HepG2 (cell line): ENCODE measurements at regions not wholly inside any gene's neighbourhood (a gene's known extent, or its start where the extent isn't known, plus 50 kb on each side); places are given as distances from the start of the nearest gene placed in this dataset.

Experiments used
- ARNT ChIP-seq: fragments of 450-650 bp; IDR thresholded peaks from 2 replicates; pipeline ENCODE4 v1.6.1; 2017
- ELF1 ChIP-seq: sonication (generic); formaldehyde crosslinking; IDR thresholded peaks from 2 replicates; pipeline ENCODE4 v1.4.0; 2020; ENCODE audit warnings: missing genetic modification reagents
- MEIS2 ChIP-seq: sonication (generic); formaldehyde crosslinking; IDR thresholded peaks from 2 replicates; pipeline ENCODE4 v1.9.0; 2021; ENCODE audit warnings: mild to moderate bottlenecking, missing genetic modification reagents
- MTERF4 ChIP-seq: sonication (generic); formaldehyde crosslinking; IDR thresholded peaks from 2 replicates; pipeline ENCODE4 v1.8.0; 2023; ENCODE audit warnings: mild to moderate bottlenecking, missing genetic modification reagents
- NPAS2 ChIP-seq: sonication (generic); formaldehyde crosslinking; IDR thresholded peaks from 2 replicates; pipeline ENCODE4 v1.8.0; 2022; ENCODE audit warnings: mild to moderate bottlenecking, missing genetic modification reagents, borderline replicate concordance
- PPARG ChIP-seq: conservative IDR thresholded peaks from 2 replicates; pipeline ENCODE4 v1.6.1; 2016; ENCODE audit warnings: missing biosample characterization, missing genetic modification reagents
- REST ChIP-seq, 2 experiments: IDR thresholded peaks; 2 replicates each; pipeline ENCODE4 v1.6.1; 2011 to 2012; ENCODE audit warnings: low read length in 2 of 2, borderline replicate concordance in 1 of 2, low read depth in 1 of 2, mild to moderate bottlenecking in 1 of 2, moderate library complexity in 1 of 2
- SSRP1 ChIP-seq: IDR thresholded peaks from 2 replicates; pipeline ENCODE4 v1.6.1; 2016; ENCODE audit warnings: control low read depth
- THRA ChIP-seq: sonication (generic); formaldehyde crosslinking; IDR thresholded peaks from 2 replicates; pipeline ENCODE4 v1.4.0; 2020; ENCODE audit warnings: missing genetic modification reagents, borderline replicate concordance
- TSC22D2 ChIP-seq: sonication (generic); formaldehyde crosslinking; IDR thresholded peaks from 2 replicates; pipeline ENCODE4 v1.5.1; 2020; ENCODE audit warnings: missing genetic modification reagents, mild to moderate bottlenecking, borderline replicate concordance
- ZMAT3 ChIP-seq: sonication (generic); formaldehyde crosslinking; conservative IDR thresholded peaks from 2 replicates; pipeline ENCODE4 v1.7.0; 2021; ENCODE audit warnings: missing genetic modification reagents
- ZNF260 ChIP-seq: sonication (generic); formaldehyde crosslinking; IDR thresholded peaks from 2 replicates; pipeline ENCODE4 v1.4.0; 2020; ENCODE audit warnings: missing genetic modification reagents, low read depth, mild to moderate bottlenecking, borderline replicate concordance
- ZNF430 ChIP-seq: sonication (generic); formaldehyde crosslinking; IDR thresholded peaks from 2 replicates; pipeline ENCODE4 v1.9.0; 2021; ENCODE audit warnings: mild to moderate bottlenecking, missing genetic modification reagents
- ZNF598 ChIP-seq: sonication (generic); formaldehyde crosslinking; IDR thresholded peaks from 2 replicates; pipeline ENCODE4 v1.5.1; 2020; ENCODE audit warnings: mild to moderate bottlenecking, missing genetic modification reagents, borderline replicate concordance
- ZNF841 ChIP-seq: sonication (generic); formaldehyde crosslinking; IDR thresholded peaks from 2 replicates; pipeline ENCODE4 v1.8.1; 2023; ENCODE audit warnings: missing genetic modification reagents, borderline replicate concordance
- ZSCAN12 ChIP-seq: sonication (generic); formaldehyde crosslinking; IDR thresholded peaks from 2 replicates; pipeline ENCODE4 v1.9.0; 2021; ENCODE audit warnings: mild to moderate bottlenecking, missing genetic modification reagents
- TF ChIP-seq, protein P1 (sequence below): sonication (generic); formaldehyde crosslinking; IDR thresholded peaks from 2 replicates; pipeline ENCODE4 v1.5.1; 2020; ENCODE audit warnings: missing genetic modification reagents, mild to moderate bottlenecking, borderline replicate concordance

- TF ChIP-seq THRA (CRISPR knock-in tag) (0 out of 2 replicates have a peak, but pooled peaks have one; percentile 25), ZNF841 (no peak), PPARG (CRISPR knock-in tag) (0 out of 2 replicates have a peak, but pooled peaks have one; percentile 18), MTERF4 (CRISPR knock-in tag) (no peak), ZSCAN12 (no peak), TSC22D2 (0 out of 2 replicates have a peak, but pooled peaks have one; percentile 62), SSRP1 (CRISPR knock-in tag) (no peak), MEIS2 (CRISPR knock-in tag) (peak; percentile 47; the same call in 1 of the 2 replicates), NPAS2 (CRISPR knock-in tag) (no peak), ELF1 (no peak), ZNF430 (no peak), ZNF260 (CRISPR knock-in tag) (no peak), ZMAT3 (no peak), REST (IDR thresholded peaks at IDR 0.05; ENCODE audit: borderline replicate concordance in 1 of 2, low read depth in 1 of 2, low read length in 2 of 2) (peak; percentile 20 to 89), ARNT (no peak), ZNF598 (CRISPR knock-in tag) (no peak)
- TF ChIP-seq, protein P1, sequence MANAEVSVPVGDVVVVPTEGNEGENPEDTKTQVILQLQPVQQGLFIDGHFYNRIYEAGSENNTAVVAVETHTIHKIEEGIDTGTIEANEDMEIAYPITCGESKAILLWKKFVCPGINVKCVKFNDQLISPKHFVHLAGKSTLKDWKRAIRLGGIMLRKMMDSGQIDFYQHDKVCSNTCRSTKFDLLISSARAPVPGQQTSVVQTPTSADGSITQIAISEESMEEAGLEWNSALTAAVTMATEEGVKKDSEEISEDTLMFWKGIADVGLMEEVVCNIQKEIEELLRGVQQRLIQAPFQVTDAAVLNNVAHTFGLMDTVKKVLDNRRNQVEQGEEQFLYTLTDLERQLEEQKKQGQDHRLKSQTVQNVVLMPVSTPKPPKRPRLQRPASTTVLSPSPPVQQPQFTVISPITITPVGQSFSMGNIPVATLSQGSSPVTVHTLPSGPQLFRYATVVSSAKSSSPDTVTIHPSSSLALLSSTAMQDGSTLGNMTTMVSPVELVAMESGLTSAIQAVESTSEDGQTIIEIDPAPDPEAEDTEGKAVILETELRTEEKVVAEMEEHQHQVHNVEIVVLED (CRISPR knock-in tag) = no peak
Measured at GRCh38 chr2:165015052-165015642, 59.8 kb upstream of the SLC38A11 start (continued).
